ENCODE measurements at regions not wholly inside any gene's neighbourhood (a gene's known extent, or its start where the extent isn't known, plus 50 kb on each side); places are given as distances from the start of the nearest gene placed in this dataset.

GRCh38 chr13:75071395-75071794, 410.6 kb downstream of the TBC1D4 start (continued):
- TF ChIP-seq, protein P1, sequence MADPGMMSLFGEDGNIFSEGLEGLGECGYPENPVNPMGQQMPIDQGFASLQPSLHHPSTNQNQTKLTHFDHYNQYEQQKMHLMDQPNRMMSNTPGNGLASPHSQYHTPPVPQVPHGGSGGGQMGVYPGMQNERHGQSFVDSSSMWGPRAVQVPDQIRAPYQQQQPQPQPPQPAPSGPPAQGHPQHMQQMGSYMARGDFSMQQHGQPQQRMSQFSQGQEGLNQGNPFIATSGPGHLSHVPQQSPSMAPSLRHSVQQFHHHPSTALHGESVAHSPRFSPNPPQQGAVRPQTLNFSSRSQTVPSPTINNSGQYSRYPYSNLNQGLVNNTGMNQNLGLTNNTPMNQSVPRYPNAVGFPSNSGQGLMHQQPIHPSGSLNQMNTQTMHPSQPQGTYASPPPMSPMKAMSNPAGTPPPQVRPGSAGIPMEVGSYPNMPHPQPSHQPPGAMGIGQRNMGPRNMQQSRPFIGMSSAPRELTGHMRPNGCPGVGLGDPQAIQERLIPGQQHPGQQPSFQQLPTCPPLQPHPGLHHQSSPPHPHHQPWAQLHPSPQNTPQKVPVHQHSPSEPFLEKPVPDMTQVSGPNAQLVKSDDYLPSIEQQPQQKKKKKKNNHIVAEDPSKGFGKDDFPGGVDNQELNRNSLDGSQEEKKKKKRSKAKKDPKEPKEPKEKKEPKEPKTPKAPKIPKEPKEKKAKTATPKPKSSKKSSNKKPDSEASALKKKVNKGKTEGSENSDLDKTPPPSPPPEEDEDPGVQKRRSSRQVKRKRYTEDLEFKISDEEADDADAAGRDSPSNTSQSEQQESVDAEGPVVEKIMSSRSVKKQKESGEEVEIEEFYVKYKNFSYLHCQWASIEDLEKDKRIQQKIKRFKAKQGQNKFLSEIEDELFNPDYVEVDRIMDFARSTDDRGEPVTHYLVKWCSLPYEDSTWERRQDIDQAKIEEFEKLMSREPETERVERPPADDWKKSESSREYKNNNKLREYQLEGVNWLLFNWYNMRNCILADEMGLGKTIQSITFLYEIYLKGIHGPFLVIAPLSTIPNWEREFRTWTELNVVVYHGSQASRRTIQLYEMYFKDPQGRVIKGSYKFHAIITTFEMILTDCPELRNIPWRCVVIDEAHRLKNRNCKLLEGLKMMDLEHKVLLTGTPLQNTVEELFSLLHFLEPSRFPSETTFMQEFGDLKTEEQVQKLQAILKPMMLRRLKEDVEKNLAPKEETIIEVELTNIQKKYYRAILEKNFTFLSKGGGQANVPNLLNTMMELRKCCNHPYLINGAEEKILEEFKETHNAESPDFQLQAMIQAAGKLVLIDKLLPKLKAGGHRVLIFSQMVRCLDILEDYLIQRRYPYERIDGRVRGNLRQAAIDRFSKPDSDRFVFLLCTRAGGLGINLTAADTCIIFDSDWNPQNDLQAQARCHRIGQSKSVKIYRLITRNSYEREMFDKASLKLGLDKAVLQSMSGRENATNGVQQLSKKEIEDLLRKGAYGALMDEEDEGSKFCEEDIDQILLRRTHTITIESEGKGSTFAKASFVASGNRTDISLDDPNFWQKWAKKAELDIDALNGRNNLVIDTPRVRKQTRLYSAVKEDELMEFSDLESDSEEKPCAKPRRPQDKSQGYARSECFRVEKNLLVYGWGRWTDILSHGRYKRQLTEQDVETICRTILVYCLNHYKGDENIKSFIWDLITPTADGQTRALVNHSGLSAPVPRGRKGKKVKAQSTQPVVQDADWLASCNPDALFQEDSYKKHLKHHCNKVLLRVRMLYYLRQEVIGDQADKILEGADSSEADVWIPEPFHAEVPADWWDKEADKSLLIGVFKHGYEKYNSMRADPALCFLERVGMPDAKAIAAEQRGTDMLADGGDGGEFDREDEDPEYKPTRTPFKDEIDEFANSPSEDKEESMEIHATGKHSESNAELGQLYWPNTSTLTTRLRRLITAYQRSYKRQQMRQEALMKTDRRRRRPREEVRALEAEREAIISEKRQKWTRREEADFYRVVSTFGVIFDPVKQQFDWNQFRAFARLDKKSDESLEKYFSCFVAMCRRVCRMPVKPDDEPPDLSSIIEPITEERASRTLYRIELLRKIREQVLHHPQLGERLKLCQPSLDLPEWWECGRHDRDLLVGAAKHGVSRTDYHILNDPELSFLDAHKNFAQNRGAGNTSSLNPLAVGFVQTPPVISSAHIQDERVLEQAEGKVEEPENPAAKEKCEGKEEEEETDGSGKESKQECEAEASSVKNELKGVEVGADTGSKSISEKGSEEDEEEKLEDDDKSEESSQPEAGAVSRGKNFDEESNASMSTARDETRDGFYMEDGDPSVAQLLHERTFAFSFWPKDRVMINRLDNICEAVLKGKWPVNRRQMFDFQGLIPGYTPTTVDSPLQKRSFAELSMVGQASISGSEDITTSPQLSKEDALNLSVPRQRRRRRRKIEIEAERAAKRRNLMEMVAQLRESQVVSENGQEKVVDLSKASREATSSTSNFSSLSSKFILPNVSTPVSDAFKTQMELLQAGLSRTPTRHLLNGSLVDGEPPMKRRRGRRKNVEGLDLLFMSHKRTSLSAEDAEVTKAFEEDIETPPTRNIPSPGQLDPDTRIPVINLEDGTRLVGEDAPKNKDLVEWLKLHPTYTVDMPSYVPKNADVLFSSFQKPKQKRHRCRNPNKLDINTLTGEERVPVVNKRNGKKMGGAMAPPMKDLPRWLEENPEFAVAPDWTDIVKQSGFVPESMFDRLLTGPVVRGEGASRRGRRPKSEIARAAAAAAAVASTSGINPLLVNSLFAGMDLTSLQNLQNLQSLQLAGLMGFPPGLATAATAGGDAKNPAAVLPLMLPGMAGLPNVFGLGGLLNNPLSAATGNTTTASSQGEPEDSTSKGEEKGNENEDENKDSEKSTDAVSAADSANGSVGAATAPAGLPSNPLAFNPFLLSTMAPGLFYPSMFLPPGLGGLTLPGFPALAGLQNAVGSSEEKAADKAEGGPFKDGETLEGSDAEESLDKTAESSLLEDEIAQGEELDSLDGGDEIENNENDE (IDR thresholded peaks at IDR 0.05; ENCODE audit: insufficient replicate concordance, low read length), result no peak
- TF ChIP-seq TAF1 (IDR thresholded peaks at IDR 0.05; ENCODE audit: low read depth, low read length) (no peak), GABPA (IDR thresholded peaks at IDR 0.05; ENCODE audit: borderline replicate concordance, insufficient read depth, low read length) (no peak), KDM5A (IDR thresholded peaks at IDR 0.05; ENCODE audit: low read length) (no peak), CTBP2 (IDR thresholded peaks at IDR 0.05; ENCODE audit: borderline replicate concordance, insufficient read depth, insufficient read length, low read length) (no peak), RBBP5 (IDR thresholded peaks at IDR 0.05; ENCODE audit: borderline replicate concordance, low read depth, low read length) (no peak), TAF7 (optimal IDR thresholded peaks at IDR 0.05; ENCODE audit: borderline replicate concordance, low read depth, low read length) (no peak), BACH1 (IDR thresholded peaks at IDR 0.05; ENCODE audit: low read length) (no peak), RFX5 (IDR thresholded peaks at IDR 0.05; ENCODE audit: borderline replicate concordance, low read depth, low read length) (no peak), POLR2AphosphoS5 (IDR thresholded peaks at IDR 0.05; ENCODE audit: low read depth, low read length) (no peak), CHD1 (IDR thresholded peaks at IDR 0.05; ENCODE audit: low read depth, low read length) (no peak)
- TF ChIP-seq, protein P2, sequence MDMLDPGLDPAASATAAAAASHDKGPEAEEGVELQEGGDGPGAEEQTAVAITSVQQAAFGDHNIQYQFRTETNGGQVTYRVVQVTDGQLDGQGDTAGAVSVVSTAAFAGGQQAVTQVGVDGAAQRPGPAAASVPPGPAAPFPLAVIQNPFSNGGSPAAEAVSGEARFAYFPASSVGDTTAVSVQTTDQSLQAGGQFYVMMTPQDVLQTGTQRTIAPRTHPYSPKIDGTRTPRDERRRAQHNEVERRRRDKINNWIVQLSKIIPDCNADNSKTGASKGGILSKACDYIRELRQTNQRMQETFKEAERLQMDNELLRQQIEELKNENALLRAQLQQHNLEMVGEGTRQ (IDR thresholded peaks at IDR 0.05; ENCODE audit: low read length), result no peak
